ENCODE measurements at regions not wholly inside any gene's neighbourhood (a gene's known extent, or its start where the extent isn't known, plus 50 kb on each side); places are given as distances from the start of the nearest gene placed in this dataset.

DNA sequence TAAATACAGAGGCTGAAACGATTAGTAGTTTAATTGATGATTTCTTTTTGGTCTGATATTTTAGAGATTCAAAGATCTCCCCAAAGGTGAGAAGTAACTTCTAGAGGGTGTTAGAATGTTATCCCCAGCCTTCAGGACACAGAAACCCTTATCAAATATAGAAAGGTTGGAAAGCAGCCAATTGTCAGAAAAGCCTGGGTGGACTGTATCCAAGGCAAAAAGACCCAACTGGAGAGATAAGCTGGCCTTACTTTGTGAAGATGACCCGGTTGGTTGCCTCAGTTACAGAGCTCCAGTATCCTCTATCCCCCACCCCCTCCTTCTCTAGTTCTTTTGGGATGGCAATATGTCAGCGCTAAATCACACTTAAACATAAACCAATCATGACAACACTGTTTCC is 75.7 kb downstream of the GCNT4 start (continued):
- peak; percentile 70 for TF ChIP-seq NFIC (IDR thresholded peaks at IDR 0.05)
- peak; percentile 31 for TF ChIP-seq RFX1 (IDR thresholded peaks at IDR 0.05)
- no peak for TF ChIP-seq PBX2 (CRISPR knock-in tag; IDR thresholded peaks at IDR 0.05; ENCODE audit: low read depth)
- 0 out of 2 replicates have a peak, but pooled peaks have one; percentile 18 for TF ChIP-seq PBX2 (tag; conservative IDR thresholded peaks at IDR 0.05; ENCODE audit: low read depth)

- Histone ChIP-seq H3K9ac (ENCODE audit: insufficient read depth in 1 of 2, low read depth in 2 of 2, low read length in 2 of 2) (no peak overlapping the region), H3K9me1 (ENCODE audit: control insufficient read depth, insufficient read depth, low read length) (no peaks in the 10 kb centered on the region), H2AFZ (ENCODE audit: low read depth, low read length) (no peak overlapping the region), H3K27me3 (ENCODE audit: control insufficient read depth in 2 of 2, insufficient read depth in 2 of 2, low read length in 2 of 2) (no peaks in the 10 kb centered on the region), H3K27ac (ENCODE audit: extremely low read depth, low read depth, low read length) (no peak overlapping the region), H3K9me3 (replicated peaks; ENCODE audit: control insufficient read depth, insufficient read depth, low read depth, low read length) (no peaks in the 10 kb centered on the region), H3K36me3 (ENCODE audit: control insufficient read depth, insufficient read depth, low read length) (no peaks in the 10 kb centered on the region), H3K79me2 (ENCODE audit: control insufficient read depth, insufficient read depth, low read length) (no peaks in the 10 kb centered on the region), H3K4me2 (ENCODE audit: insufficient read depth, low read length) (no peak overlapping the region), H4K20me1 (replicated peaks; ENCODE audit: control insufficient read depth, insufficient read depth, low read length) (no peaks in the 10 kb centered on the region), H3K4me1 (replicated peaks in 1 of 2; ENCODE audit: control insufficient read depth in 2 of 2, insufficient read depth in 2 of 2, low read length in 2 of 2) (no peaks in the 10 kb centered on the region), H3K4me3 (no peak overlapping the region)
- no peak for FAIRE-seq
- no TSS peak for BruUV-seq (replicated peaks)
- no peak for ATAC-seq
- no peak for DNase-seq (ENCODE audit: extremely low read depth in 1 of 4, low spot score in 3 of 4)
- WGBS (ENCODE audit: insufficient coverage, low coverage, missing lambda C conversion rate) = 0% methylated on average over 3 of the region's 3 CpGs
- in situ Hi-C loops (cut with MboI) = no loop called here
- CTCF ChIA-PET (ENCODE audit: low intra/inter-chr PET ratio) = no interaction called here
- intact Hi-C loops (cut with micrococcal nuclease) = no loop called here
- POLR2A ChIA-PET = no interaction called here
- TF ChIP-seq, protein P1, sequence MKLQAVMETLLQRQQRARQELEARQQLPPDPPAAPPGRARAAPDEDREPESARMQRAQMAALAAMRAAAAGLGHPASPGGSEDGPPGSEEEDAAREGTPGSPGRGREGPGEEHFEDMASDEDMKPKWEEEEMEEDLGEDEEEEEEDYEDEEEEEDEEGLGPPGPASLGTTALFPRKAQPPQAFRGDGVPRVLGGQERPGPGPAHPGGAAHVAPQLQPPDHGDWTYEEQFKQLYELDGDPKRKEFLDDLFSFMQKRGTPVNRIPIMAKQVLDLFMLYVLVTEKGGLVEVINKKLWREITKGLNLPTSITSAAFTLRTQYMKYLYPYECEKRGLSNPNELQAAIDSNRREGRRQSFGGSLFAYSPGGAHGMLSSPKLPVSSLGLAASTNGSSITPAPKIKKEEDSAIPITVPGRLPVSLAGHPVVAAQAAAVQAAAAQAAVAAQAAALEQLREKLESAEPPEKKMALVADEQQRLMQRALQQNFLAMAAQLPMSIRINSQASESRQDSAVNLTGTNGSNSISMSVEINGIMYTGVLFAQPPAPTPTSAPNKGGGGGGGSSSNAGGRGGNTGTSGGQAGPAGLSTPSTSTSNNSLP (IDR thresholded peaks at IDR 0.05; ENCODE audit: borderline replicate concordance, low read depth, low read length) = no peak
- TF ChIP-seq AFF4 (CRISPR knock-in tag; IDR thresholded peaks at IDR 0.05) = no peak
- TF ChIP-seq CSDE1 (IDR thresholded peaks at IDR 0.05) = no peak
- no peak for TF ChIP-seq FIP1L1 (IDR thresholded peaks at IDR 0.05; ENCODE audit: low read depth, low read length, poor library complexity, severe bottlenecking)
- TF ChIP-seq ZNF12 (CRISPR knock-in tag; IDR thresholded peaks at IDR 0.05) = peak; percentile 91
- no peak for TF ChIP-seq ZBTB17 (CRISPR knock-in tag; IDR thresholded peaks at IDR 0.05)
These were observed 76.8 kb downstream of the GCNT4 start for GRCh38 chr5:74975582-74975981.

Measured in K562 (cell line).